Thyroid gland (tissue), 4 donors: ENCODE measurements at regions not wholly inside any gene's neighbourhood (a gene's known extent, or its start where the extent isn't known, plus 50 kb on each side); places are given as distances from the start of the nearest gene placed in this dataset.

ENCODE experiments used
- DNase-seq, 2 donors: peaks; one replicate each; pipeline ENCODE4 v3.0.0-alpha.2; 2019
- H3K27ac ChIP-seq, 3 donors: fragments of 200-600 bp; sonication (generic); 1 replicate in 2 of 3; 2 replicates in 1 of 3; pipeline ENCODE4 v1.5.1; 2016 to 2019; ENCODE audit warnings: mild to moderate bottlenecking in 1 of 3, moderate library complexity in 1 of 3
- H3K27me3 ChIP-seq: fragments of 200-600 bp; sonication (generic); one replicate; pipeline ENCODE4 v1.5.1; 2019
- H3K36me3 ChIP-seq, 2 donors: fragments of 200-600 bp; sonication (generic); one replicate each; pipeline ENCODE4 v1.5.1; 2016 to 2019
- H3K4me1 ChIP-seq, 2 donors: fragments of 200-600 bp; sonication (generic); one replicate each; pipeline ENCODE4 v1.5.1; 2017 to 2019
- H3K4me3 ChIP-seq, 3 donors: fragments of 200-600 bp; sonication (generic); replicated peaks in 1 of 3; 1 replicate in 2 of 3; 2 replicates in 1 of 3; pipeline ENCODE4 v1.5.1; 2016; ENCODE audit warnings: mild to moderate bottlenecking in 1 of 3
- H3K9me3 ChIP-seq: fragments of 200-600 bp; sonication (generic); one replicate; pipeline ENCODE4 v1.5.1; 2017
- CTCF ChIP-seq, 6 experiments: fragments of 200-600 bp in 3 of 6; fragments of 450-650 bp in 3 of 6; sonication (generic) in 3 of 6; IDR thresholded peaks; one replicate each; pipeline ENCODE4 v1.5.1; 2016 to 2019; ENCODE audit warnings: antibody characterized with exemption in 6 of 6, mild to moderate bottlenecking in 2 of 6, inconsistent platforms in 1 of 6, moderate library complexity in 1 of 6
- POLR2A ChIP-seq, 2 donors: fragments of 450-650 bp; IDR thresholded peaks; one replicate each; pipeline ENCODE4 v1.6.1; 2017; ENCODE audit warnings: antibody characterized with exemption in 2 of 2, mild to moderate bottlenecking in 2 of 2, moderate library complexity in 1 of 2
- WGBS, 2 donors: methylation state at CpG; one replicate each; pipeline ENCODE4 v1.1.5; 2017; 5-methylcytosine and 5-hydroxymethylcytosine counted together
- intact Hi-C: fragments of 100-400 bp; cut with DNase I; formaldehyde crosslinking; loops from one replicate; pipeline ENCODE4 v1.15.1; 2023

DNA sequence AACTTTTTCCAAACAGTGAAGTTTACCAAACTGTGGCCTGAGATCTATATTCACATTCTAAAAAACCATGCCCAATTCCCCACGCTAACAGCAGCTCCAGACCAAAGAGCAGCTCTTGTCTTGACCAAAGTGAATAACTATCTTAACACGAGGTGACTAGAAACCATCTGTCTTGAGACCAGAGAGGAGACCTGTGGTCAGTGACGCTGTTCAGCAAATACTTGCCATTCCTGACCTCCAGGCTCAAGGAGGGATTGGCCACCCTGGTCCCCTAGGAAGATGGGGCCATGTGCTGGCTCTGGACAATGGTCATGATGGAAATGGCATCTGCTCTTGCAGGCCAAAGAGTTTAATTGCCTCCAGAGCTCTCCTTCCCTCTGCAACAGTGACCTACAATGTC, 104.4 kb upstream of the CD93 start:
- H3K36me3 ChIP-seq, result no peaks in the 10 kb centered on the region
- H3K27me3 ChIP-seq, result no peaks in the 10 kb centered on the region
- H3K9me3 ChIP-seq, result no peaks in the 10 kb centered on the region
- no peak overlapping the region for H3K27ac ChIP-seq
- no peak for DNase-seq
- H3K4me3 ChIP-seq, result no peak overlapping the region
- 90 to 92% methylated on average over 3 of the region's 3 CpGs for WGBS, 2 donors
- H3K4me1 ChIP-seq, result peaks cover 0 to 7% of the 10 kb centered on the region in 2 donors
- TF ChIP-seq CTCF (IDR thresholded peaks at IDR 0.05), result no peak
- intact Hi-C loops, result no loop called here

- TF ChIP-seq CTCF (IDR thresholded peaks at IDR 0.05) (no peak), POLR2A (IDR thresholded peaks at IDR 0.05) (no peak)
- WGBS, 2 donors, result 87 to 93% methylated on average over 9 of the region's 9 CpGs
- intact Hi-C loops, result no loop called here
- Histone ChIP-seq H3K27me3 (no peaks in the 10 kb centered on the region), H3K4me1 (peaks cover 0 to 7% of the 10 kb centered on the region in 2 donors), H3K9me3 (no peaks in the 10 kb centered on the region), H3K4me3 (no peak overlapping the region), H3K36me3 (no peaks in the 10 kb centered on the region), H3K27ac (no peak overlapping the region)
- DNase-seq, result no peak
Observed at GRCh38 chr20:23189854-23190253, 103.7 kb upstream of the CD93 start.

DNA sequence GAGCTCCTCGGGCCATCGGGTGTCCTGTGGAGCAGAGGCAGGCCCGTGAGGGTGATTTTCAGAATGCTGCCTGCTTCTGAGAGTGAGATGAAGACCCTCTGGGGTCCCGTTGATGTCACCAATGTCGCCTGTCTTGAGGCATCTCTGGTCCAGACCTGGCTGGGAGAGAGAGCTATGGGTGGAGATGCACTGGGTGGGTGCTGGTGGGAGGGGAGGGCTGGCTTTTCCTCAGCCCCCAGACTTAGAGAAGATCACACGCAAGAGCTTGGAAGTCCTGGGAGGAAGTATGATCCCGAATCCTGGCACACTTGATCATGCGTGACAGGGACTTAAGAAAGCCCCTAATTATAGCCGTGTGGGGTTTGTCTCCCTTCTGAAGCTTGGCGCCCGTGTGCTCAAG, 103.2 kb upstream of the CD93 start:
- no peak overlapping the region for H3K27ac ChIP-seq
- peaks cover 0 to 7% of the 10 kb centered on the region in 2 donors for H3K4me1 ChIP-seq
- H3K9me3 ChIP-seq, result no peaks in the 10 kb centered on the region
- H3K27me3 ChIP-seq, result no peaks in the 10 kb centered on the region
- intact Hi-C loops, result no loop called here
- 87 to 91% methylated on average over 11 of the region's 11 CpGs for WGBS, 2 donors
- TF ChIP-seq POLR2A (IDR thresholded peaks at IDR 0.05) (no peak), CTCF (IDR thresholded peaks at IDR 0.05) (no peak)
- no peak overlapping the region for H3K4me3 ChIP-seq
- H3K36me3 ChIP-seq, result no peaks in the 10 kb centered on the region
- no peak for DNase-seq

DNA sequence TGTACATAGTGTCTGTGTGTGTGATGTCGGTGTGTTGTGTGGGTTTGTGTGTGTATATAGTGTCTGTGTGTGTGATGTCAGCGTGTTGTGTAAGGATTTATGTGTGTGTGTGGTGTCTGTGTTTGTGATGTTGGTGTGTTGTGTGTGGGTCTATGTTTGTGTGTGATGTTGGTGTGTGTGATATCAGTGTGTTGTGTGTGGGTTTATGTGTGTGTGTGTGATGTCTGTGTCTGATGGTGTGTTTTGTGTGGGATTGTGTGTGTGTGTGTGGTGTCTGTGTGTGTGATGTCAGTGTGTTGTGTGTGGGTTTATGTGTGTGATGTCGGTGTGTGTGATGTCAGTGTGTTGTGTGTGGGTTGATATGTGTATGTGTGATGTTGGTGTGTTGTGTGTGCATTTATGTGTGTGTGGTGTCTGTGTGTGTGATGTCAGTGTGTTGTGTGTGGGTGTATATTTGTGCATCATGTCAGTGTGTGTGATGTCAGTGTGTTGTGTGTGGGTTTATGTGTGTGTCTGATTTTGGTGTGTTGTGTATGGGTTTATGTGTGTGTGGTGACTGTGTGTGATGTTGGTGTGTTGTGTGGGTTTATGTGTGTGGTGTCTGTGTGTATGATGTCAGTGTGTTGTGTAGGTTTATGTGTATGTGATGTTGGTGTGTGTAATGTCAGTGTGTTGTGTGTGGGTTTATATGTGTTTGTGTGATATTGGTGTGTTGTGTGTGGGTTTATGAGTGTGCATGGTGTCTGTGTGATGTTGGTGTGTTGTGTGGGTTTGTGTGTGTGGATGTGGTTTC, 102.4 kb upstream of the CD93 start:
- intact Hi-C loops, result no loop called here
- WGBS, 2 donors, result 89% methylated on average over 3 of the region's 3 CpGs
- Histone ChIP-seq H3K4me3 (no peak overlapping the region), H3K27ac (no peak overlapping the region), H3K36me3 (no peaks in the 10 kb centered on the region), H3K4me1 (peaks cover 0 to 7% of the 10 kb centered on the region in 2 donors), H3K27me3 (no peaks in the 10 kb centered on the region), H3K9me3 (no peaks in the 10 kb centered on the region)
- TF ChIP-seq CTCF (IDR thresholded peaks at IDR 0.05), result no peak
- DNase-seq, result no peak

DNA sequence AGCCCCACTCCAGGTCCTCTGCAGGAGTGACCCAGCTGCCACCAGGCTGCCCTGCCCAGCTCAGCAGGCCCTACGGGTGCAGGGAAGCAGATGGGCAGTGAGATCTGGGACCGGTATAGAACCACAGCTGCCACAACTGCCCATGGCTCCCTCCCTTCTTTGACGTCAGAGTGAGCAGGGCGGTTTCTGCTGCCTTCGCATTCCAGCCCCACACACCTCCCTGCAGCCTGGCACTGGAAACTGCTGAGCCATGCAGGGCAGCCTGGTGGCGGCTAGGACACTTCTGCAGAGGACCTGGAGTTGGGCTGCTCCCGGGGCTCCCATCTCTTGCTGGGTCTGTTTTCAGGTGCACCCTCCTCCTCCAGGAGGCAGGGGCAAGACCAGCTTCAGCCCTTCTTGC, 101.6 kb upstream of the CD93 start:
- no peaks in the 10 kb centered on the region for H3K9me3 ChIP-seq
- 25 to 36% methylated on average over 4 to 5 of the region's 7 CpGs for WGBS, 2 donors
- peak; percentile 77 to 86 for DNase-seq
- no peak overlapping the region for H3K27ac ChIP-seq
- intact Hi-C loops, result no loop called here
- no peak overlapping the region for H3K4me3 ChIP-seq
- H3K27me3 ChIP-seq, result no peaks in the 10 kb centered on the region
- no peaks in the 10 kb centered on the region for H3K36me3 ChIP-seq
- TF ChIP-seq POLR2A (IDR thresholded peaks at IDR 0.05) (no peak), CTCF (IDR thresholded peaks at IDR 0.05) (peak in 2 of 6 experiments; percentile 5 to 18)
- peaks cover 0 to 7% of the 10 kb centered on the region in 2 donors for H3K4me1 ChIP-seq
